NCI-H2196 (cell line): ENCODE measurements at regions not wholly inside any gene's neighbourhood (a gene's known extent, or its start where the extent isn't known, plus 50 kb on each side); places are given as distances from the start of the nearest gene placed in this dataset.

Experiments used
- DNase-seq: peaks from one replicate; lab custom pipeline; 2025; ENCODE audit not compliant: unreplicated experiment; lab: John Stamatoyannopoulos, UW

DNA sequence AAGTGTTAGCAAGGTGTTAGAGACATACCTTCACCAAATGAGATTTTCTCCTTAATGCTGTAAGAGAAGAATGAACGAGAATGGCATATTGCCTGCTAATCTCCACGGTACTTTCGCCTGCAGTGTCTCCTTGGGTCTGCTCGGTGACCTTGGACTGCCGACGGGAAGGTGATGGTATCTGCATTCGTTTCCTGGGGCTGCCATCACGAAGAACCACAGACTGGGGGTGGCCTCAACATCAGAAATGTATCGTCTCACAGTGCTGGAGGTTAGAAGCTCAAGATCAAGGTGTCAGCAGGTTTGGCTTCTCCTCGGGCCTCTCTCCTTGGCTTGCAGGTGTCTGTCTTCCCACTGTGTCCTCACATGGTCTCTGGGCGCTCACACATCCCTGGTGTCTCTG, 86.3 kb upstream of the TNRC6C start:
- no peak for DNase-seq

DNA sequence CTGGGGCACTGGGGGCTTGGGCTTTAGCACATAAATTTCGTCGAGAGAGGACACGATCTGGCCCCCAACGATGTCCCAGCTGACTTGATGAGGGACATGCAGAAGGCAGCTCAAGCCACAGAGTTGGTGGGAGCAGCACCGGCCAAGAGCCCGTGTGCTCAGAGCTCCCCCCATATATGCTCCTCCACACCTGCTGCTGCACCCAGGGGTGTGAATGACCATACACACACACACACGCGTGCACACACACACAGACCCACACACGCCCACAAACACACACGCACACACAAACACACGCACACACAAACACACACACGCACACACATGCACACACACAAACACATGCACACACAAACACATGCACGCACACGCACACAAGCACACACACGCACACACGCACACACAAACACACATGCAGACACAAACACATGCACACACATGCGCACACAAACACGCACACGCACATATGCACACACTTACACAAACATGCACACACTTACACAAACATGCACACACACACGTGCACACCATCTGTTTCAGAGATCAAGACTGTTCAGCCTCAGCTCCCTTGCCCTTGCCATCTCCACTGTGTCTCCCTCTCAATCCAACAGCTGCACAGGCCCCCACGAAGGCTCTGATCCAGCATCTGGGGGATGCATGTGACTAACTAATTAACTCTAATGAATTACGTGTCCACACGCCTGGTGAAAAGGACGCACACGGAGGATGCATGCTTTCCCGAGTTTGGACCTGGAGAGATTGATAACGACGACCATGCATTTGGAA, 85.6 kb upstream of the TNRC6C start:
- no peak for DNase-seq

DNA sequence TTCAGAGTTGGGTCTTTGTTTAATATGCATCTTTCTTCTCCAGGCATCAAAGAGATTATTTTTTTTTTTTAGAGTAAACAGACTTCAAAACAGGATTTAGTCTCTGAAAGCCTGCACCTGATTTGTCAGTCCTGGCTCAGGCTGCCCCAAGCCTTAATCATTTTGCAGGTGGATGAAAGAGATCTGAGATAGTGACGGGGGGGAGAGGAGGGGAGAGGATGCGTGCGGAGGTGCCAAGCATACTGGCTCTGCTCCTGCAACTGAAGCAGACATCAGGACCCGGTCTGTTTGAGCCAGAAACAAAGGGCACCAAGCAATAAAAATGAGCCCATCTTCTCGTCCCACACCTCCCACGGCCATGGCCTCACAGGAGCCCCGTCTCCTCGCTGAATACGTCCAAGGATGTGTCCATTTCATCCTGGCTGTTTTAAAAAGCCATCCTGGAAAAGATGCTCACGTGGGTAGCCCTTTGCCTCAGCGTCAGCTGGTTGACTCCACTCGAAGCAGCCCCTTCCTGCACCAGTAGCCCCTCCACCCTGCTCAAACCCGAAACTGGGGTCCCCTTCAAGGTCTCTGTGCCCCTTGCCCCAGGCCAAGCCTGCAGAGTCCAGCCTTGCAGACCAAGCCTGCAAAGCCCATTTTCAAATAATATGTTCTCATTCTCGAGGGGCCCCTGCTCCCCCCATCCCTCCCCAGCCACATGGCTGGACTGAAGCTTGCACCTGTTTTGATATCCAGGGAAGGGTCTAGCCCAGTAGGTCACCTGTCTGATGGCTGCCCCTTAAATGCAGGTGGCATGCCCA, 84.8 kb upstream of the TNRC6C start:
- DNase-seq = no peak

- DNase-seq = no peak
Observed at GRCh38 chr17:77874303-77875050, 84.0 kb upstream of the TNRC6C start.

- DNase-seq = no peak
Observed at GRCh38 chr17:77875051-77875780, 83.3 kb upstream of the TNRC6C start.

DNA sequence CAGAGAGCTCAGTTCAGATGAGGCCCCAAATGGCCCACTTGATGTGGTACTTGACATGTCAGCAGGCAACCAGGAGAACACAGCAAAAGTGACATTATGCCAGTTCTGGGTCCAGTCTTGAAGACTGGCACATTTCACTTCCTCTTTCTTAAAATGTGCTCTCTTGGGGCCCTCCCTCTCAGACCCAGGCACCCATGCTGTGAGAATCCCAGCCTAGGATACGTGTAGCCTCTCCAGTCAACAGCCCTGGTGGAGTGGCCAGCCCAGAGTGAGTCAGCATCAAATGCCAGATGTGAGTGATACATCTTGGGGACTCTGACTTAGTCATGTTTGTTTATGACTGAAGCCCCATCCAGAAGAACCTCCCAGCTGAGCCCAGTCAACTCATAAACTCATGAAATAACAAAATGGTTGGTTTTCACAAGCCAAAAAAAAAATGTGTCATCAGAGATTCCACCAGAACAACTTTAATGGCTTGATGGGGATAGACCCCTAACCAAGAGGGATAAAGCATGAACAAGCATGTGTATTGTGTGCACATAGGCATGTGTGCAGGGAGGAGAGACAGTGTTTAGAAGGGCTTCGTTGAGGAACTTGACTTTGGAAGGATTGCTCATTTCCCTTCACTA, 82.5 kb upstream of the TNRC6C start:
- no peak for DNase-seq

DNA sequence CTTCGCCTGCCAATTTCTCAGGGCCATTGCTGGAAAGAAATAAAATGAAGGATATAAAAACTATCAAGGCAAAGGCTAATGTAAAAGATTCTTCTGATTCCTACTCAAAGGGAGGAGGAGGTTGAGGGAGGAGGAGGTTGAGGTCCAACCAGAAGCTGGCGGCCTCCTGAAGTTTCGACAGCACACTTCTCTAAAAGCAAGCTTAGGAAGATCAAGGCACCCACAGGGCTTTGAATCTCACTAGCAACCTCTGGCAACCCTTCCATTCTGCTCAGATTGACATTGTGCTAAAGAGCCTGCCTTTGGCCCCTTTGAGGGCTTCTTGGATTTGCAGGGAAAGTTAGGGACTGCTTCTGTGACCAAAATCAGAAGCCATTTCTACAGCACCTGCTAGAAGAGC, 81.5 kb upstream of the TNRC6C start:
- no peak for DNase-seq

GRCh38 chr17:77877646-77878355, 80.7 kb upstream of the TNRC6C start:
- no peak for DNase-seq

DNA sequence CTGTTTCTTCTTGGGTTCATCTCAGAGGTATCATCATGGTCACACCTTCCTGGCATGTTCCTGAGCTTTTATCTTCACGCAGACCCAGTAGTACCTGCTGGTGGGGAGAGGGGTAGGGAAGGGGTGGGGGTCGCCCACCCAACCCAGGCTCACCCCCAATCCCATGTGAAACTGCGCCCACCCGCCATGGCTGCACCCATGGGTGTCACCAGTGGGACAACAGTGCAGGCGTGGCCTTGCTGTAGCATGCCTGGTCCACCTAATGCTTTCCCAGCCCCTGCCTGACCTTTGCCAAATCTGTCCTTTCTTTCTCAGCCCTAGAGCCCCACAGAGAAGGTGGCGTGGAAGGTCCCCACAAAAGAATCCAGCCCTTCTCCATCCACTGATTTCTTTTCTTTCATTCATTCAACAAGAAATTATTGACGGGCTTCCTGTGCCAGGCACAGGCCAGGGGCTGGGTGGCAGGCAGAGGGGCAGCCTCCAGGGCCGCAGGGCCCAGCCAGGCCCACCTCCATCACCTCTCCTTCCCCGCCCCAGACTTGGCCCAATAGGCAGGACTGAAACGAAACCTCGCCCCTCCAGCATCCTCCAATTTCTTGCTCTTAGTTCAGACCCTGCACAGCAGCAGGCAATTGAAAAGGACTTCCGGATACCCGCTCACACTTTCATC, 79.1 kb upstream of the TNRC6C start:
- no peak for DNase-seq

GRCh38 chr17:77879896-77880280, 78.6 kb upstream of the TNRC6C start:
- DNase-seq = no peak

GRCh38 chr17:77880711-77881450, 77.6 kb upstream of the TNRC6C start:
- no peak for DNase-seq

DNA sequence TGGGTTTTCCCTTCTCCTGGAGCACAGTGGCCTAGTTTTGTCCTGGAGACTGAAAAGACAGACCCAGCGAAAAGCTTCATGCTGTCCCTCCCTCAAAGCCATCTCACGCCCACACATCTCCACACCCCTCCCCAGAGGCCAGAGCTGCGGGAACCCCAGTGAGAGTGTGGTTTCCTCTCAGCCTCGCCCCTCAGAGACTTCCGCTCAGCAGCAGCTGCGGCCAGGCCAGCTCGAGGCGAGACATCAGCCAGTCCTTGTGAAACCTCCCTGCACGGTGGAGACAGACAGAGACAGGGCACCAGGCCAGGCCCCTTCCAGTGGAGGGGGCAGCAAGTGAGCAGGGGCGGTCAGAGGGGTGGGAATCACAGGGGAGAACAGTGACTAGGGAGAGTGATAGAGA, 77.0 kb upstream of the TNRC6C start:
- no peak for DNase-seq

DNA sequence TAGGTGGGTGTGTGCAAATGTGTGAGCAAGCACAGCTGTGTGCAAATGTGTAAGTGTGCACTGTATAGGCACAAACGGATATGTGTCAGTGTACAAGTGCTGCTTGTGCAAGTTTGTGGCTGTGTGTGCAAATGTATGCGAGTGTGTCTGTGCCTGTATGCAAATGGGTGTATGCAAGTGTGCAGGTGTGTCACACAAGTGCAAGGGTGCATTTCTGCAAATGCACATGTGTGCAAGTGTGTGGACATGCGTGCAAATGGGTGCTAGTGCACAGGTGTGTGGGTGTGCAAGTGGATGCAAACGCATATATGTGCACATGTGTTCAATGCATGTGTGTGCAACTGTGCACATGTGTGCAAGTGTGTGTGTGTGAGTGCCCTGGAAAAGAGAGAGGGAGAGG, 76.5 kb upstream of the TNRC6C start:
- DNase-seq = no peak

- no peak for DNase-seq
Observed at GRCh38 chr17:77882481-77883212, 75.9 kb upstream of the TNRC6C start.

DNA sequence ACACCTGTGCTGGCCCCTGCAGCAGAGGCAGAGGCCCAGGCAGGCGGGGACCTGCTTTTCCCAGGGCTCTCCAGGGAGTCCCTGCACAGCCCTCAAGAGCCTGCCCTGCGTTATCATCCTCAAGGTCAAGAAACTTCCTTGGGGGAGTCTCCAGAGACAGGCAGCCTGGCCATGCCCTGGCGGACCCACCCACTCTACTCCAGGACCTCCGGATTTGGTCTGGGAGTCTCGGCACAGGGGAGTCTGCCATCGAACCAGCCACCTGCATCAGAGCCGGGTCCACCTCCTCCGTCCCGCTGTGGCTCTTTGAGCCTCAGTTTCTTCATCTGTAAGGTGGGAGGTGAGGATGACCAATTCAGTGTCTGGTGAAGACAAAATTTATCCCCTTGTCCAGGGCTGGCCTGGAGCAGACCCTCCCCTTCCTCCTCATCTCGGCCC, 75.3 kb upstream of the TNRC6C start:
- DNase-seq = no peak

DNA sequence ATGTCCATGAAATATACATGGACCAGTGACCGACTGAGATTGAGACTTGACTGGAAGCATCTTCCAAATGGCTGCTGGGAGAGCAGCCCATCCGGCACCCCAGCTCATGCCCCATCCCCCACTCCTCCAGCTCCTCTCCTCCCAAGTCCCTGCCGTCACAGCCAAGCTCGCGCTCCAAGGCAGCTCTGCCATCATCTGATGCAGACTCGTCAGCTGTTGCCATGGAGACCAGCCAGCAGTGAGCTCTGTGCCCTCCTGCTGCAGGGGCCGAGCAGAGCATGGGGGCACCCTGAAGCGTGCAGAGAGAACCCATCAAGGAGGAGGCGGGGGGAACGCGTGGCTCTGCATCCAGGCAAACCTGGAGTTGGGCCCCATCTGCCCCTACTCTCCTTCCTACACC, 74.5 kb upstream of the TNRC6C start:
- DNase-seq = peak; percentile 54

- peak; percentile 75 for DNase-seq
Observed at GRCh38 chr17:77884967-77885641, 73.4 kb upstream of the TNRC6C start.
